SIG-M5 treated with dmso at 0.1 percent for 504 hours (cell line): ENCODE measurements at regions not wholly inside any gene's neighbourhood (a gene's known extent, or its start where the extent isn't known, plus 50 kb on each side); places are given as distances from the start of the nearest gene placed in this dataset.
"Not testable (repeated sequence)": the region's sequence is repeated elsewhere in the genome, so short reads cannot be mapped to it uniquely, and the experiment has no call there.

Experiments
- DNase-seq: peaks from one replicate; lab custom pipeline; 2025; ENCODE audit not compliant: unreplicated experiment; lab: John Stamatoyannopoulos, UW

GRCh38 chr4:187849556-187850225, 145.9 kb upstream of the ZFP42 start:
- no peak for DNase-seq

GRCh38 chr4:187865914-187866313, 129.7 kb upstream of the ZFP42 start:
- DNase-seq: no peak

- no peak for DNase-seq
Observed at GRCh38 chr4:187883049-187883448, 112.5 kb upstream of the ZFP42 start.

- DNase-seq: no peak
Observed at GRCh38 chr4:187883836-187884475, 111.6 kb upstream of the ZFP42 start.

- no peak for DNase-seq
Observed at GRCh38 chr4:187887906-187888305, 107.7 kb upstream of the ZFP42 start.

GRCh38 chr4:187889651-187890050, 105.9 kb upstream of the ZFP42 start:
- DNase-seq: no peak

GRCh38 chr4:187893418-187893817, 102.2 kb upstream of the ZFP42 start:
- DNase-seq: no peak

GRCh38 chr4:187903106-187903505, 92.5 kb upstream of the ZFP42 start:
- DNase-seq: no peak

- no peak for DNase-seq
Observed at GRCh38 chr4:187903700-187904099, 91.9 kb upstream of the ZFP42 start.

- DNase-seq: no peak
Observed at GRCh38 chr4:187908079-187908561, 87.5 kb upstream of the ZFP42 start.

- no peak for DNase-seq
Observed at GRCh38 chr4:187908731-187909130, 86.8 kb upstream of the ZFP42 start.

GRCh38 chr4:187910741-187911140, 84.8 kb upstream of the ZFP42 start:
- no peak for DNase-seq

GRCh38 chr4:187915406-187915805, 80.2 kb upstream of the ZFP42 start:
- not testable (repeated sequence) for DNase-seq

GRCh38 chr4:187919966-187920365, 75.6 kb upstream of the ZFP42 start:
- no peak for DNase-seq

- DNase-seq: no peak
Observed at GRCh38 chr4:187921946-187922623, 73.5 kb upstream of the ZFP42 start.

- no peak for DNase-seq
Observed at GRCh38 chr4:187929024-187929423, 66.5 kb upstream of the ZFP42 start.

- DNase-seq: no peak
Observed at GRCh38 chr4:187934766-187935165, 60.8 kb upstream of the ZFP42 start.

- DNase-seq: no peak
Observed at GRCh38 chr4:187937557-187937956, 58.0 kb upstream of the ZFP42 start.

GRCh38 chr4:187940299-187940698, 55.3 kb upstream of the ZFP42 start:
- no peak for DNase-seq

- no peak for DNase-seq
Observed at GRCh38 chr4:187942968-187943367, 52.6 kb upstream of the ZFP42 start.

- DNase-seq: no peak
Observed at GRCh38 chr4:187944179-187944578, 51.4 kb upstream of the ZFP42 start.
